Fibroblast of lung (primary cell): ENCODE measurements at regions not wholly inside any gene's neighbourhood (a gene's known extent, or its start where the extent isn't known, plus 50 kb on each side); places are given as distances from the start of the nearest gene placed in this dataset.

ENCODE experiments used
- CTCF ChIP-seq, 2 donors: IDR thresholded peaks in 1 of 2; conservative IDR thresholded peaks in 1 of 2; 1 replicate in 1 of 2; 2 replicates in 1 of 2; pipeline ENCODE4 v1.5.1; 2011 to 2012; ENCODE audit warnings: low read length in 2 of 2, control low read depth in 1 of 2, inconsistent platforms in 1 of 2, low read depth in 1 of 2, mild to moderate bottlenecking in 1 of 2
- EZH2 ChIP-seq: IDR thresholded peaks from 2 replicates; pipeline ENCODE4 v1.5.1; 2012; ENCODE audit warnings: low read length, control low read depth, mild to moderate bottlenecking; ENCODE audit errors: missing control alignments

- TF ChIP-seq CTCF (conservative IDR thresholded peaks at IDR 0.05 in 1 of 2, IDR thresholded peaks at IDR 0.05 in 1 of 2; ENCODE audit: low read depth in 1 of 2, low read length in 2 of 2) (no peak), EZH2 (no peak)
Measured at GRCh38 chr20:7004801-7005200, 237.3 kb downstream of the BMP2 start.
